ENCODE measurements at regions not wholly inside any gene's neighbourhood (a gene's known extent, or its start where the extent isn't known, plus 50 kb on each side); places are given as distances from the start of the nearest gene placed in this dataset.

DNA sequence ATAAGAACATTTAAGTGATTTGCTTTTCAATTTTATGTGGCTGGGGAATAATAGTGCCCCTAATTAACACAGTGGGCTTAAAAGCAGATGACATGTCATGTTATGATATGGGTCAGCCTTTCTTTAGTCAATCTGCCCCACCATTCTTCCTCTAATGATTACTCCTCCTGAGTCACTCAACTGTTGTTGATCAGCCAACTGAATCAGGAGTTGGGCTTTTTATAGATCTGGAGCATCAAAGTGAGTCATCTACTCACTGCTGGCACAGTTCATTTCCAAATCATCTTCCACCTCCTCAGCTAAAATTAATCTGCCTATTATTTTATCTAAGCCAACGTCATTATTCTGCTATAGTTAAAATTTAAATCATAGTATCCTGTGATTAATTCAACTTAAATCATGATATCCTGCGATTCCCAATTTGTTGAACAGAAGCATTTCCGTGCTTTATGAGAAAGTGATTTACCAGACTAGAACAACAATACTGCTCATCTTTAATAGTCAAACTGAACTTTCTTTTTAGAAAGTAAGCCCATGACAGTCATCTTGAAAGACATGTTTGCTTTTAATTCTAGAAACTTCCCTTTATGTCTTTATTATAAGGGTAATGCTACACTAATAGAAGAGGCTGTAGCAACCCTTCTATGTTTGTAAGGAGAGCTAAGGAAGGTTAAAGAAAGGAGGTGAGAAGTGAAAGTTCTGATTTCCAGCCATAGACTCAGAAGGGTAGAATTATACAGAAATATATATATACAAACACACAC, 551.4 kb downstream of the TBC1D4 start:
- DNase-seq, result no peak

DNA sequence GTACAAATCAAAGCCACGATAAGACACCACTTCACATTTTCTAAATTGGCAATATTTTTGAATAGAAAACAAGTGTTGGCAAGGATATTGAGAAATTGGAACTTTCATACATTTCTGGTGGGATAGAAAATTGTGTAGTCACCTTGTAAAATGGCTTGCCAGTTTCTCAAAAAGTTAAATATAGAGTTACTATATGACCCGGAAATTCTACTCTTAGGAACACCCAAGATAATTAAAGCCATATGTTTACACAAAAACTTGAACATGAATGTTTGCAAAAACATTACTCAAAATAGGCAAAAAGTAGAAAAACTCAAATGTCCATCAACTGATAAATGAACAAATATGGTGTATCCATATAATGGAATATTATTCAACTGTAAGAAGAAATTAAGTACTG, 552.5 kb downstream of the TBC1D4 start:
- DNase-seq, result no peak

DNA sequence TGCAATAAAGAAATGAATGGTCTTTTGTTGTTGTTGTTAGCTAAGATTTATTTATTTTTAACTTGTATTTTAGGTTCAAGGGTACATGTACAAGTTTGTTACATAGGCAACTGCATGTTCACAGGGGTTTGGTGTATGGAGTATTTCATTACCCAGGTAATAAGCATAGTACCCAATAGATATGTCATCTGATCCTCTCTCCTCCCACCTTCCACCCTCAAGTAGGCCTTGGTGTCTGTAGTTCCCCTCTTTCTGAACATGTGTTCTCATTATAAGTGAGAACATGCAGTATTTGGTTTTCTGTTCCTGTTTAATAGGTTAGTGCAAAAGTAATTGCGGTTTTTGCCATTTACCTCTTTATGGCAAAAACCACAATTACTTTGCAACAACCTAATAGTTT, 554.1 kb downstream of the TBC1D4 start:
- DNase-seq, result no peak

DNA sequence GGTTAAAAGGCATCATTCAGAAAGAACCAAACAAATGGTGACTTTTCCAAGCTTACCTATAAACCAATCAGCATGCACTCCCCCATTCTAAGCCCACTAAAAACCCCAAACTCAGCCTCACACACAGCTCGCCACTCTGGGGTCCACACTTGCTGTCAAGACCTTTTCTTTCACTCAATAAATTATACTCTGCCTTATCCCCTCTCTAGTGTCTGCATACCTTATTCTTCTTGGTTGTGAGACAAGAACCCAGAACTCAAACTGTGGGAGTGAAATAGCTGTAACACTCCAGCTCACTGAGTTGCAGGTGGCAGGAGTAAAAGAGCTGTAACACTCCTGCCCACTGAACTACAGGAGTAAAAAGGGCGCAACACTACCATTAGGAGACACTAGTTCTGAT, 559.0 kb downstream of the TBC1D4 start:
- no peak for DNase-seq

DNA sequence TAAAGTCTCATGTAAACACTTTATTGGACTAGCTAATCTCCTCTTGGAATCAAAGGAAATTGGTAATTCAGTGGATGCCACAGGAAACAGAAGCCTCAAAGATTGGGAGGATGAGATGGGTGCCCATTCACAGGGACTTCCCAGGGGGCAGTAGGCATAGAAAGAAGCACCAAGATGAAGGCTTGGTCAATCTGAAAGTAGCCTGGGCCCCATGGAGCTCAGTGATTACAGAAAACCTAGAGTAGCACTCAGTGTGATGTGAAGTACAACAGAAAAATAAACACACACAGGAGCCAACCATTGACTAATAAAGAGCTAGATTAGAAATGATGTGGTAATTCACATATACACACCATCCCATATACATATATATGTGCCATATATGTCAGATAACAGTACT, 560.6 kb downstream of the TBC1D4 start:
- DNase-seq, result no peak

DNA sequence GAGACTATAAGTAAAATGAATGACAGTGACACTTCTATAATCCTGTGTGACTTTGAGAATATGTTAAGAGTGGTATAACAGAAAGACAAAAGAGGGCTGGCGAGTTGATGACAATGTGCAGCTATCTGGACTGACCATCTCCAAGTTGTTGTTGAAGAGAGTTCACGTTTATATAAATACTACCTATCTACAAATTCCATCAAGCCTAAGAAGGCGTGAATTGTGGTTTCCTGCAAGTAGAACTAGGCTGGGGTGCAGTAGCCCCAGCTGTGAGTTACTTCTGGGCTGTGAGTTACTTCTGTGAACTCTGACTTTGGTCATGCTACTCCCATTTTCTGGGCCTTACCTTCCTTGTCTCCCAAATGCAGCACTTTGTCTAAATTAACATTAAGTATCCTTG, 561.0 kb downstream of the TBC1D4 start:
- DNase-seq, result no peak

DNA sequence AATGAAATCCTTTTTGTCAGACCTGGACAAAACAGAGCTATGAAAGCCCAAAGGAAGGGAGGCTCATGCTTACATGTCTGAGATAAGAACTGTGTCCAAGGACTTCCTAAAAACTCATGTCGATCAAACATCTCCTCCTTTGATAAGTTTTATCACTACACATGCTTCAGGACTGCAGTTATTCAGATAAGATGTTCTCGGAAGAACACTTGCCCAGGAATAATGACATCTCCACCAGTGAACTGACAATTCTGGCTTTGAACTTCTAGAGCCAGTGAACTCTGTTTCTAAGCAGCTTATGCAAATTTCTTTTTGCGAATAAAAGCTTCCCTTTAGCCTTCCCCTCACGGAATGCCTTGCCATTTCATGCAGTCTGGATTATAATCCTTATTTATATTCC, 561.6 kb downstream of the TBC1D4 start:
- DNase-seq, result no peak

DNA sequence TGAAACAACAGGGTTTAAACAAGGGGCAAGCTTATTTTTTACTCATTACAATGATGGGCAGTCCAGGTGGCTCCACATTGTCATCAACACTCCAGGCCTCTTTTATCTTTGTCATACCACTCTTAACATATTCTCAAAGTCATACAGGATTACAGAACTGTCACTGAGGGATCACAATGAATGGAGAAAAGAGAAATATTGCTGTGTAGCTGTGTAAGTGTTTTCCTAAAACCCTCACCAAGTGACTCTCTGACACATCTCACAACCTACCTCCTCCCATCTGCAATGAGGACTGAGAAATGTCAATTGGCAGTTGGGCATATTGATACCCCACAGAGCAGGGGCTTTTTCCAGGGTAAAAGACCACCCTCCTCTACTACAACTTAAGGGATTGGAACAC, 562.1 kb downstream of the TBC1D4 start:
- DNase-seq, result peak; percentile 50

DNA sequence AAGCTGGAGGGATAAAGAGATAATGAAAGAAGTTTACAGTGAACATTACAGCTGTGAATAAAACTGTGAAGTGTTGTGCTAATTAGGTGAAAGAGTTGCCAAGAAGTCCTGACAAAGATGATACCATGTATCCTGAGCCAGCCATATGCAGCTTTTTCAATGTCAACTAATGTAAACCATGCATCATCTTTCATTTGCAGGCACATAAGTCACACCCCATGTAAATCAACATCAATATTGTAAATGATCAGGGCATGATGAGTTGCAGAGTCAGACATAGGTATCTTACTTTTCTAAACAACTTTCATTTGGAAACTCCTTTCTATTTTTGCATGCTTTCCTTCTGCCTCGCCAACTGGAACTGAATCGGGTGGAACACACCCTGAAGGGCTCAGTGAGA, 569.1 kb downstream of the TBC1D4 start:
- DNase-seq, result no peak

DNA sequence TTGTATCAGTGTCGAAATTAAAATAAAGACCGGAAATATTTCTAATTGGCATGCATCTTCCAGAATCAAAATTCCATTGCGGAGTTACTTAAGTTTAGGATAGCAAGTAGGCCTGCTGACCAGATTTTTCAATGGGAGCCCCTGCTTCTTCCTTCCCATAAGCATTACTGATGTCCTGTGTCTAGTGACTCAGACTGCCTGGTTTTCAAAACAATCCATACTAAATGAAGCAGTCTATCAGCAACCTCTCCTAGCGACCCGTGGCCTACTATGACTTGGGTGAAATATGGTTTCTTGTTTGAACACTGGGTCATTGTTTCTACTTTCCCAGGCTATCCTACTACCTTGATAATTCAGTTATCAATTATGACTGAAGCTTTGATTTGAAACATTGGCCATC, 571.6 kb downstream of the TBC1D4 start:
- DNase-seq, result no peak

DNA sequence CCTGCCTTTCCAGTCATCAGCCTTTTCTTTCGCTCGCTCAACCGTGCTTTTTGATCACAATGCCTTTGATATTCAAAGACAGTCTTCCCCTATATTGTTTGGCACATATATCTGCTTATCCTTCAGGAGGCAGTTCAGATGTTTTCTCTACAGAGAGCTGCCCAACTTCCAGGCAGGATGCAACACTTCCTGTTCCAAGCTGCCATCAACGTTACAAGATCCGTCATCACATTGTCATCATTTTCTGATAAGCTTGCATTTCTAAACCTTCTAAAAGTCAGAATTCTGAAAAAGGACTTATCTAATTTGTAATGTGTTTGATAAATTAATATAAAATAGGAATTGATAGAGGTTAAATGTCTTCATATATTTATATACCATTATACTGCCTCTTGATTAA, 574.2 kb downstream of the TBC1D4 start:
- no peak for DNase-seq

DNA sequence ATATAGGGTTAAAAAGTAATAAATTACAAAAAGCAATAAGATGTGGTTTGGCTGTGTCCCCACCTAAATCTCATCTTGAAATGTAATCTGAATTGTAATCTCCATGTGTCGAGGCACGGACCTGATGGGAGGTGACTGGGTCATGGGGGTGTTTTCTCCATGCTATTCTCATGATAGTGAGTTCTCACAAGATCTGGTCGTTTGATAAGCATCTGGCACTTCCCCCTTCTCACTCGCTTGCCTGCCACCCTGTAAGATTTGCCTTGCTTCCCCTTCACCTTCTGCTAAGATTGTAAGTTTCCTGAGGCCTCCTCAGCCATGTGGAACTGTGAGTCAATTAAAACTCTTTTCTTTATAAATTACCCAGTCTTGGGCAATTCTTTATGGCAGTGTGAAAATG, 577.4 kb downstream of the TBC1D4 start:
- no peak for DNase-seq

DNA sequence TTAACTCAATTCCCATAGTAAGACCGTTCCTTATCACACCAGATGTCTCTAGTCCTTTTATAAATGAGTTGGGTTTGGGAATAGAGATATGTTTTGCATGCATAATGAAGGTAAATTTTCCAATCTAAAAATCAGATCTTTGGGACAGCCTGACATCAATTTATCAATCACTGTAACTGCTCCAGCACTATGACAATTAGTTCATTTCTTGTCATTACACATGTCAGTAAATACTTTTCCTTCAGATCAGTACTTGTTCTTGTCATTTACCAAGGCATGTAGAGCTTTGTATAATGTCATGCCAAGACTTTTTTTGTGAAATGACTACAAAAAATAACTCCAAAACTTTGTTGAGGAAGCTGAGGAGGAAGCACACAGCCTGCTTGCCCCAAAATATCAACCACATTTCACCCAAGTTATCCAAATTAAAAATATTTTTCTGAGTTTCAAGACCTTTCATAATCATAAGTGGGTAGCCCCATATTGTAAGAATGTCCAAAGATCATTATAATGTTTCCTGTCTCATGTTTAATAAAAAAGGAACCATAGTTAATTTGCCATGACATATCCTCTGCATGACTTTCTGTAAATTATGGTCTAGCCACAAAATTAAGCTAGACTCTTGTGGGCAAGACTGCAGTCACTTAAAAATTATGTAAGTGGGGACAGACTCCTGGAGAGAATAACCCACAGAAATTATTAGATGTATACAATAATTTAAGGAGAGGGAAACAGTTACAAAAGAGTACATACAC, 586.8 kb downstream of the TBC1D4 start:
- DNase-seq, result no peak

DNA sequence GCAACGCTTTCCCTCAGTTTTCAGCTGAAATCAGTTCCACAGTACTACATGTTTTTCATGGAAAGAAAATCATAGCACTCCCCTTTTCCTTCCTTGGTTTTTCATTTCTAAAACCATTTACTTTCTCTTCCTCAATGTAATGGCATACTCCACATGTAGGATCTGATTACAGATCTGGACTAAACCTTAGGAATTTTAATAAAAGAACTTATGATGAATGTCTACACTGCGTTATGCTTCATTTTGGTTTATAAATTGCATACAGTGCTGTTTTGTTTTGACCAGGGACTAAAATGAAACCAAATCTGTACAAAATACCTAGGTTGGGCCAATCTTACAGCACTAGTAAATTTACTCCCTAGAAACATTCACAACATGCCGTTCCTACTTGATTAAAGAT, 589.9 kb downstream of the TBC1D4 start:
- DNase-seq, result no peak

DNA sequence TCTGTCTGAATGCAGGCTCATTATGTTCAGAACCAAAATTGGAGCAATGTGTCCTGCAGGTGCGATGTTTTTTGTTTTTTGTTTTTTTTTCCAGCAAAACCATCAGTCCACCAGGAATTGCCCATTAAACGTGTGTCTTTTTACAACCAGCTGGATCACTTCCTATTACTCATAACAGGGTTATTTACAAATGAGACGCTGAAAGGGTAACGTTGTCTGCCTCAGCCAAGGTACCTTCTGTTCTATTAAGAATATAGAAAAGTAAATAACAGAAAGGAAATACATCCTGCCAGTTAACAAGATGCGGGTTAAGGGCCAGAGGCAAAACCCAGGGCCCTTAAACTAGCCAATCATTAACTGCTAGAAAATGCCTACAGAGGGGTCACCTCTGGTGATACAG, 590.4 kb downstream of the TBC1D4 start:
- no peak for DNase-seq

DNA sequence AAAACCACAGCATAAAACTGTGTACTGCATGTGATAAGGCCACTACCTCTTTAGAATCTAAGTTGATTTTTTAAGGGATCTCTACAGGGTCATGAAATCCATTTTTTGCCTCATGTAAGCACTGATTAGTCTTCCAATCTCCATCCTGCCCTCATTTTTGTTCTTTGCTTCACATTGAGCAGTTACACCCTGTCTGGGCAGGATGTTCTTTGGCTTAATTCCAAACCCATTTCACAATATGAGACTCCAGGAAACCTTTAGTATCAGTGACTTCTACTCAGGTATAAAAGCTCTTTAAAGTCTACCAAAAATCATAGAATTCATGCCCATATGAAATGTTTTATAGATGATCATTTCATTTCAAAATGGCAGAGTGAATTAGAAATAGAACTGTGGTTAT, 592.6 kb downstream of the TBC1D4 start:
- DNase-seq, result no peak

DNA sequence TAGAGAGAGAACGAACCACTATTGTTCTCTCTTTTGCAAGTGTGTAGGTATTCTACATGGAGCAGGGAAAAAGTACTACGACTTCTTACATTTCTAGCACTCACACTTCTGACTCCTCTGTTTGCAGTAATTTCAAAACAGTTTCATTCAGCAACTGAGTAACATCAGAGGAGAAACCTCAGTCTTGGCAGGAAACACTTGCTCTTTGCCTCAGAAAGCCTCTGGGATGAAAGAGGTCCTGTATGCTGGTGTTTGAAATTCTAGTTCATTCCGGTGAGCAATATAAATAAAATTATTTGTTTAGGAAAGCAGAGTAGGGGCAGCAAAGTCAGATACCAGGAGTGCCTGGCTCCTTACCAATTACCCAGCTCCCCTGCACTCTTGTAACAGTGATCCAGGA, 595.5 kb downstream of the TBC1D4 start:
- no peak for DNase-seq

DNA sequence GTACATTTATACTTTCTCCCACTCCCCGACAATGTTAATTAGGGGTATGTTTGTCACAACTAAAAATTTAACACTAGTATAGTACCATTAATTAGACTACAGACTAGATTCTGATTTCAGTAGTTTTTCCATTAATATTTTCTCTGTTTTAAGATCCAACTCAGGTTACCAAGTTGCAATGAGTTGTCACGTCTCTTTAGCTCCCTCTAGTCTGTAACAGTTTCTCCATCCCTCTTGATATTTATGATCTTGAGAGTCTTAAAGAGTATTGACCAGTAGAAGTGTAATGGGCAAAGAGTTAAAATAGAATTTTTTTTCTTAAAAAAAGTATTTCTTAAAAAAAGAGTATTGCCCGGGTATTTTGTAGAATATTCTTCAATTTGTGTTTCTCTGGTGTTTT, 598.1 kb downstream of the TBC1D4 start:
- DNase-seq, result no peak

DNA sequence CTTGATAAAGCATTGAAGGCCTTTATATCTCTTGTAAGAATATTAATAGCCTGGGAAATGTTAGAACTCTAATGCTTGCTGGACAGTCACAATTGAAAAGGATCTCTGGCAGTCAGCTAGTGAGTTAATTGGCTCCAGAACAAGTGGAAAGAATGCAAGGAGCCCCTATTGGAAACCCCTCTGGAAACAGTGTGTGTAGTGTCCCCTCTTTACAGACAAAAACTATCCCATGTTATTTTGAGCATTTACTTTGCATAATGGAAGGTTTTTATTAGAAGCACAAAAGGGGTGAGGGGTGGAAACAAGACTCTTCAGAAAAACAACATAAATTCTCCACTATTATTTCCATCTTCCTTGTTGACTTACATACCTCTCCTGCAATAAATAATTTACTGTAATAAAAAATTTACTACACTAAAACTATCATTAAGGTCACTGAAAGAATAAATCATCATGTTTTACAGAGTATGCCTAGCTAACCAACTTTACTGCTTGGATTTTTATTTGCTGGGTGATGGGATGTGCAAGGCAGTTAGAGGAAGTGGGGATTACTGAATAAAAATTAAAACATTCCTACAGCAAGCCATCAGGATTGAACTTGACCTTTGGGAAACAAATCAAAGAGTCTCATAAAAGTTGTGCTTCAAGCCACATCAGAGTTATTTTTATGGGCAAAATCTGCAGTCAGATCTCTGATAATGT, 610.4 kb downstream of the TBC1D4 start:
- no peak for DNase-seq

DNA sequence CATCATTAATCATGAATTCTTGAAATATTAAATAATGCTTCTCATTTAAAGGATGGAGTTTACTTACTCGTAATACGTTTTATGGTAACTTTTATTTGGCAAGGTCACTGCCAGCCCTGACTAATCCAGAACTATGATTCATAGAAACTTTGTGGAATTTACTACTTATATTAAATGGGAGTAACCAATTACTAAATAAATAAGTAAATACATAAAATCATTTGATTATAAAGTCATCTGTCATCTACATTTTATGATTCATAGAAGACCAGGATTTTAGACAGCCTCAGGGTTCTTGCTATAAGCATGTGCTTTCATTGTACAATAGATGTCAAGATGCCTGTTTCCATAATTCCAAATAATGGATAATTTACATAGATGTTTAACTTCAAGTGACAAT, 611.1 kb downstream of the TBC1D4 start:
- no peak for DNase-seq

DNA sequence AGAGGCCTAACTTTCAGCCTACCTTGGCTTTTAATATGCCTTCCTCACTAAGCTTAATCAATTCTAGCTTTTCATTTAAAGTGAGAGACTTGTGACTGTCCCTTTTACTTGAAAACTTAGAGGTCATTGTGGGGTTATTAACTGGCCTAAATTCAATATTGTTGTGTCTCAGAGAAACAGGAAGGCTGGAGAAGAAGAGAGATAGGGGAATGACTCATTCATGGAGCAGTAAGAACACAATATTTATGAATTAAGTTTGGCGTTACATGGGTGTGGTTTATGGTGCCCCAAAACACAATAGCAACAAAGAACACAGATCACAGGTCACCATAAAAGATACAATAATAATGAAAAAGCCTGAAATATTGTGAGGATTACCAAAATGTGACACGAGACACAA, 612.1 kb downstream of the TBC1D4 start:
- DNase-seq, result no peak

DNA sequence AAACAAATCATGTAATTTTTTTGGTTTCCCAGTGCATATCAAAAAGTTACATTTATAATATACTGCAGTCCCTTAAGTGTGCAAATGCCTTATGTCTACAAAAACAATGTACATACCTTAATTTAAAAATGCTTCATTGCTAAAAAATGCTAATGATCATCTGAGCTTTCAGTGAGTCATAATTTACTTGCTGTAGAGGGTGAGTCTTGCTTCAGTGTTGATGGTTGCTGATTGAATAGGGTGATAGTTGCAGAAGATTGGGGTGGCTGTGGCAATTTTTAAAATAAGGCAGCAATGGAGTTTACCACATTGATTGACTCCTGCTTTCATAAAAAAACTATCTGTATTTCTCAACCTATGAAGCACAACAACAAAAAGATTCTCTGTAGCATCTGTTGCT, 613.9 kb downstream of the TBC1D4 start:
- no peak for DNase-seq

DNA sequence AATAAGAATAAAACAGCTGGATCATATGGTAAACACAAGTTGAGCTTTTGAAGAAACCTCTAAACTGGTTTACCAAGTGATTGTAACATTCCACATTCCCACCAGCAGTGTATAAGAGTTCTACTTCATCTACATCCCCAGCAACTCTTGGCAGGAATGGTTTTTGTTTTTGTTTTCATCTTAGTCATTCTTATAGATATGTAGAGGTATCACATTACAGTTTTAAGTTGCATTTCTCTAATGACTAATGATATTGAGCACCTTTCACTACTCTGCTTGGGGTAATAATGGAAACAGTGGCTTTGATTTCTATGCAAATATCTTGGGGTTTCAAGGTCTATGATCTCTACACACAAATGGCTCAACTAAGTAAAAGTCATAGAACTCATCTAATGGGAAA, 614.5 kb downstream of the TBC1D4 start:
- DNase-seq, result no peak

DNA sequence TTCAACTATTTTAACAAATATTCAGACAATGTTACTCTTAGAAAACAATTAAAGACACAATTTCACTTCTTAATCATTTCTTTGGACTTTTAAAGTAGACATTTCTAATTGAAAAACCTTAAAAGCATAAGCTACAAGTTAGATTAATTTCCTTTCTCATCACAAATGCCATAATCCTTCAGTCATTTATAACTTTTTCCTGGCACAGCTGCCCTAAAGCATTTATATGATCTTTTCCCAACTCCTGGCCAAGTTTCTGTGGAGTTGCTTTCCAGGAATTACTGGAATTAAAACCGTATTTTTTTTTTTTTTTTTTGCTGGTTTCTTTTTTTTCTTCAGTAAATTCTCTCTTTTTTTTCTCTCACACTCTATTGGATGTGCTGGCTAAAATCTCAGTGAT, 615.9 kb downstream of the TBC1D4 start:
- DNase-seq, result no peak

Data from NCI-H187 treated with DMSO at 0.1 percent for 48 hours (cell line).